Dermis blood vessel endothelial cell (primary cell): ENCODE measurements at regions not wholly inside any gene's neighbourhood (a gene's known extent, or its start where the extent isn't known, plus 50 kb on each side); places are given as distances from the start of the nearest gene placed in this dataset.
"Not testable (repeated sequence)": the region's sequence is repeated elsewhere in the genome, so short reads cannot be mapped to it uniquely, and the experiment has no call there.

Experiments used
- DNase-seq: peaks from one replicate; pipeline ENCODE4 v3.0.0; 2010

- no peak for DNase-seq
Measured at GRCh38 chr14:39617537-39617936, 185.3 kb upstream of the FBXO33 start.

GRCh38 chr14:39615352-39615751, 183.1 kb upstream of the FBXO33 start:
- no peak for DNase-seq

- DNase-seq, result no peak
Measured at GRCh38 chr14:39614297-39614923, 182.2 kb upstream of the FBXO33 start.

GRCh38 chr14:39609119-39609518, 176.9 kb upstream of the FBXO33 start:
- DNase-seq, result no peak

- DNase-seq, result no peak
Measured at GRCh38 chr14:39607978-39608377, 175.7 kb upstream of the FBXO33 start.

- DNase-seq, result no peak
Measured at GRCh38 chr14:39603942-39604341, 171.7 kb upstream of the FBXO33 start.

- DNase-seq, result no peak
Measured at GRCh38 chr14:39593377-39593776, 161.1 kb upstream of the FBXO33 start.

GRCh38 chr14:39592116-39592789, 160.0 kb upstream of the FBXO33 start:
- no peak for DNase-seq

- not testable (repeated sequence) for DNase-seq
Measured at GRCh38 chr14:39589882-39590281, 157.6 kb upstream of the FBXO33 start.

- no peak for DNase-seq
Measured at GRCh38 chr14:39582028-39582654, 149.9 kb upstream of the FBXO33 start.

GRCh38 chr14:39581474-39581873, 149.2 kb upstream of the FBXO33 start:
- no peak for DNase-seq

- no peak for DNase-seq
Measured at GRCh38 chr14:39580696-39581095, 148.5 kb upstream of the FBXO33 start.

- no peak for DNase-seq
Measured at GRCh38 chr14:39576736-39577135, 144.5 kb upstream of the FBXO33 start.

- no peak for DNase-seq
Measured at GRCh38 chr14:39576258-39576657, 144.0 kb upstream of the FBXO33 start.

GRCh38 chr14:39568809-39569538, 136.7 kb upstream of the FBXO33 start:
- DNase-seq, result no peak

GRCh38 chr14:39566795-39567194, 134.6 kb upstream of the FBXO33 start:
- no peak for DNase-seq

GRCh38 chr14:39563361-39563760, 131.1 kb upstream of the FBXO33 start:
- no peak for DNase-seq

GRCh38 chr14:39562175-39562574, 129.9 kb upstream of the FBXO33 start:
- DNase-seq, result no peak

GRCh38 chr14:39558525-39558924, 126.3 kb upstream of the FBXO33 start:
- no peak for DNase-seq

GRCh38 chr14:39555749-39556148, 123.5 kb upstream of the FBXO33 start:
- no peak for DNase-seq

GRCh38 chr14:39554576-39554975, 122.3 kb upstream of the FBXO33 start:
- DNase-seq, result no peak

GRCh38 chr14:39548358-39548757, 116.1 kb upstream of the FBXO33 start:
- no peak for DNase-seq

- DNase-seq, result no peak
Measured at GRCh38 chr14:39547845-39548244, 115.6 kb upstream of the FBXO33 start.

GRCh38 chr14:39505812-39506211, 73.6 kb upstream of the FBXO33 start:
- no peak for DNase-seq
